ENCODE measurements at regions not wholly inside any gene's neighbourhood (a gene's known extent, or its start where the extent isn't known, plus 50 kb on each side); places are given as distances from the start of the nearest gene placed in this dataset.

DNA sequence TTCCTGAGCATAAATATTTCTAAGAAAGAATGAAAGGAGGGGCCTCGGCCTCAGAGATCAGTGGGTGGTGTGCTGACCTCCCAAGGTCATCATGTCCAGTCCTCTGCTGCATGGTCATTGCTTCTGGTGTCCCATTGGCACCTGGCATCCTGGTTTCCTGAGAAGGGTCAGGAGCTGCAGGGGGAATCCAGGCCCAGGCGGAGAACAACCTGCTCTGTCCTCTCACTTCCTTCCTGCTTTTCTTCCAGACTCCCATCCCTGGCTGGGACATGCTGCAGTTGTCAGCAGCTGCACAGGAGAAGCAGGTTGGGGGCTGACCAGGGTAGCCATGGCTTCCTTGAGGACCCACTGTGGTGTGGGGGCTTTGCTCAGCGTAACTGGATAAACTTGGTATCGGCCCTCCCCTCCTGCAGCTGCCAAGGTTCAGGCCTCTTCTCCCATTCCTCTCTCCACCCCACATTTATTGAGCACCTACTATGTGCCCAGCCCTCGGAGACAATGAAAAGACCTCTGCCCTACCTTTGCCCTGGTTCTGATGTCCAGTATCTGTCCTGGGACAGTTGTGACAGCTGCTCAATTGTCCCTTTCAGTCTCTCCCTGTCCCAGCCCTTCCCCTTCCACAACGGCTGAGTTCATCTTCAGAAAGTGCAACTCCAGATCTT lies 155.2 kb downstream of the CEBPB start:
- no peak for DNase-seq (ENCODE audit: low read depth, low spot score)
- no peak overlapping the region for H3K4me3 ChIP-seq (ENCODE audit: low read depth, low read length)
- TF ChIP-seq, protein P1, sequence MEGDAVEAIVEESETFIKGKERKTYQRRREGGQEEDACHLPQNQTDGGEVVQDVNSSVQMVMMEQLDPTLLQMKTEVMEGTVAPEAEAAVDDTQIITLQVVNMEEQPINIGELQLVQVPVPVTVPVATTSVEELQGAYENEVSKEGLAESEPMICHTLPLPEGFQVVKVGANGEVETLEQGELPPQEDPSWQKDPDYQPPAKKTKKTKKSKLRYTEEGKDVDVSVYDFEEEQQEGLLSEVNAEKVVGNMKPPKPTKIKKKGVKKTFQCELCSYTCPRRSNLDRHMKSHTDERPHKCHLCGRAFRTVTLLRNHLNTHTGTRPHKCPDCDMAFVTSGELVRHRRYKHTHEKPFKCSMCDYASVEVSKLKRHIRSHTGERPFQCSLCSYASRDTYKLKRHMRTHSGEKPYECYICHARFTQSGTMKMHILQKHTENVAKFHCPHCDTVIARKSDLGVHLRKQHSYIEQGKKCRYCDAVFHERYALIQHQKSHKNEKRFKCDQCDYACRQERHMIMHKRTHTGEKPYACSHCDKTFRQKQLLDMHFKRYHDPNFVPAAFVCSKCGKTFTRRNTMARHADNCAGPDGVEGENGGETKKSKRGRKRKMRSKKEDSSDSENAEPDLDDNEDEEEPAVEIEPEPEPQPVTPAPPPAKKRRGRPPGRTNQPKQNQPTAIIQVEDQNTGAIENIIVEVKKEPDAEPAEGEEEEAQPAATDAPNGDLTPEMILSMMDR (IDR thresholded peaks at IDR 0.05; ENCODE audit: low read depth, low read length): no peak
- in situ Hi-C loops (cut with HindIII; ENCODE audit: low sequenced_read_pairs): no loop called here

DNA sequence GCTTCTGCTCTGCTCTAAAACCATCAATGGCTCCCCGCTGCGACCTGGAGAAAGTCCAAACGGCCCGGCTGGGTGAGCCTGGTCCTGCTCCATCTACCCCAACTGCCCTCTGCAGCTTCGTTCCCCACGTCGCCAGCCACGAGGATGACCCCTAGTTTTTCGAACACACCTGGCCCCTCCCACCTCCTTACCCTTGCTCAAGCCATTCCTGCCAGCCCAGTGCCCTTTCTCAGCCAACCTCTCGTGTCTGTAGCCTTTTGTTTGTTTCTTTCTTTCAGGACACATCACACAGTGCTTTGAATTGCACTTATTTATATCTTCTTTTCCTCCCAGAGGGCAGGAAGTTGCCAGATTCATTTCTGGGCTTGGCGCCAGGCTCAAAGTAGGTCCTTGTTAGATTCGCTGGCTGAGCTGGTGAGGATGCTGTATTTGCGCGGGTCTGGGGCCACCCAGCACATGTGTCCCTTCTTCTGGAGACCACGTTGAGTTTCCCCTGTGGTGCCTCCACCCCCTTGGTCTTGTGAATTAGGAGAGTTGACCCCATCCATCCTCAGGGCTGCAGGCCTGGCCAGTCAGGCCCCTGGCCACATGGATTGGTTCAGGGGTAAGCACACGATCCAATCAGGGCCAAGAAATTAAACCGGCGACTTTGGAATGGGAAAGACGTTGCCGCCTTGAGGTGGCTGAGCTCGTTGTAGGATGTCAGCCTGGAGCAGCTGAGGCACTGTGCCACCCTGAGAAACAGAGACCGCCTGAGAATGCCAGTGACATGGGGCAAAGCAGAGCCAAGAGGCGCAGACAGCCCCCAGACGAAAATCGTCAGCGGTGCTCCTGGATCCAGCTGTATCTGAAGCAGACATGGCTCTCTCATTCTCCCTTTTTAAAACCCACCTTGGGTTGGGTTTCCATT lies 156.0 kb downstream of the CEBPB start:
- in situ Hi-C loops (cut with HindIII; ENCODE audit: low sequenced_read_pairs): no loop called here
- TF ChIP-seq, protein P1 (IDR thresholded peaks at IDR 0.05; ENCODE audit: low read depth, low read length): no peak
- DNase-seq (ENCODE audit: low read depth, low spot score): peak; percentile 86
- no peak overlapping the region for H3K4me3 ChIP-seq (ENCODE audit: low read depth, low read length)

DNA sequence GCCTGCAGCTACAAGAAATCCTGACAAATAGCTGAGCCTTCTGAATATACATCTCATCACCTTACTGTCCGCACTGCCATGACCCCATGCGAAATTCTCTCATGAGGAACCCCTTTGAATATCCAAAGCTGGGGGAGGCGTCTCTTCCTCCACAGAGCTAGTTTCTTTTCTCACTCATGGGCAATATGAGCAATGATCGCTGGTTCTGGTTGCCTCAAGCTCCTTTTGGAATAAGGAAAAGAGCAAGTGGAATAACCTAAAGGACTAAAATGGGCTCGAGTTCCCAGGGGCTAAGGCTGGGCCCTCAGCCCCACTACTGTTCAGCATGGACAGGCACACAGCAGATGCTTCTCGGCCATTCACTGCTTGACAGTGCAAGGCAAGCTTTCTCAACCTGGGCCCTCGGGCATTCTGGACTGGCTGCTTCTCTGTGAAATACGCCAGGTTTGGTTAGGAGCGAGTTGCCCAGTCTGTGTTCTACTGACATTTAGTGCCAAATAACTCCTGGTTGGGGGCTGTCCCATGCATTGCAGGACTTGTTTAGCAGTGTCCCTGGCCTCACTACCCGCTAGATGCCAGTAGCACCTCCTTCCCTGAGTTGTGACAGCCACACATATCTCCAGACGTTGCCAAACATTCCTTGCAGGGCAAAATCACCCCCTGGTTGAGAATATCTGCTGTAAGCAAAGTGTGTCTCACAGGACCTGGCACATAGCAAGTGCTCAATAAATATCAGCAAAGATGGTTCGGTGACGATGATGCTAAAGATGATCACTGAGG lies 156.8 kb downstream of the CEBPB start:
- DNase-seq (ENCODE audit: low read depth, low spot score): no peak
- in situ Hi-C loops (cut with HindIII; ENCODE audit: low sequenced_read_pairs): no loop called here
- TF ChIP-seq, protein P1 (IDR thresholded peaks at IDR 0.05; ENCODE audit: low read depth, low read length): no peak
- H3K4me3 ChIP-seq (ENCODE audit: low read depth, low read length): no peak overlapping the region

DNA sequence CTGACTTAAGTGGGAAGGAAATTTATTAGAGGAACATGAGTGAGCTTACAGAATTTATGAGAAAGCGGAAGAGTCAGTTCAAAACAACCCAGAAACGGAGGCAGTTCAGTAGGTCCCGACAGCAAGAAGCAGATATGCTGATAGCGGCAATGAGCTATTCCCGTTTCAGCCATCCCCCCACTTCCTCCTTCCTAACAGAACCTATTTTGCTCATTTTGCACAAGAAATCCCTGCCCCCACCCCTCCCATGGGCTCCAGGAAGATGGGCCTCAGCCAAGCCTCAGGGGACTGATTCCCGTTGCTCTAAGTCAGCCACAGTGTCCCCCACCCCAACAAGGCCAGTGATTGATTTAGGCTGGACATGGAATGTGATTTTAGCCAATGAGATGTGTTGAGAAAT lies 157.5 kb downstream of the CEBPB start:
- no peak for DNase-seq (ENCODE audit: low read depth, low spot score)
- TF ChIP-seq, protein P1 (IDR thresholded peaks at IDR 0.05; ENCODE audit: low read depth, low read length): no peak
- no peak overlapping the region for H3K4me3 ChIP-seq (ENCODE audit: low read depth, low read length)
- in situ Hi-C loops (cut with HindIII; ENCODE audit: low sequenced_read_pairs): no loop called here

DNA sequence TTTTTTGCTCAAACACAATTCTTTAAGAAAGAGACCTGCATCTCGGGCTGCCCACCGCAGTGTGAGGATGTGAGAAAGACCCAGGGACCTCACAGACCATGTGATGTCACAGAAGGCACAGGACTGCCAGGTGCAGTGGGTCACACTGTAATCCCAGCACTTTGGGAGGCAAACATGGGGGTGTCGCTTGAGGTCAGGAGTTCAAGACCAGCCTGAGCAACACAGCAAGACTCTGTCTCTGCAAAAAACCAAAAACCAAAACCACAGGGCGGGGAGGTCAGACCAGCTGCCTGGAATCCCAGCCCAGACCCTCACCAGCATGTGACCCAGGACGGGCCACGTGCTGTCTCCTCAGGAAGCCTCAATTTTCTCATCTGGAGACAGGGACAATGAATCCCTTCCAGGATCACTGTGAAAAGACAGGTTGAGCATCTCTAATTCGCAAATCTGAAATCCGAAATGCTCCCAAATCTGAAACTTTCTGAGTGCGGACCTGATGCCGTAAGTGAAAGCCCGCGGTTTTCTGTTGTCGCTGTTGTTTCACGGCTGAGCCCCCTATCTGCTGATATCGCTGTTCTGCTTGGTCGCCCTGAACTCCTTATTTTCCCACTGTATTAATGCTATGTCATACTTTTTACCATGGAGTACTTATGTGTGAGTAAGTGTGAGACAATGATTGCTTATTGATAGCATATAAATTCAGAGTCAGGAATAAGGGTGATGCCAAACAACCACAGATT lies 159.5 kb upstream of the PTPN1 start:
- in situ Hi-C loops (cut with HindIII; ENCODE audit: low sequenced_read_pairs): no loop called here
- no peak for DNase-seq (ENCODE audit: low read depth, low spot score)
- TF ChIP-seq, protein P1 (IDR thresholded peaks at IDR 0.05; ENCODE audit: low read depth, low read length): no peak
- H3K4me3 ChIP-seq (ENCODE audit: low read depth, low read length): no peak overlapping the region

DNA sequence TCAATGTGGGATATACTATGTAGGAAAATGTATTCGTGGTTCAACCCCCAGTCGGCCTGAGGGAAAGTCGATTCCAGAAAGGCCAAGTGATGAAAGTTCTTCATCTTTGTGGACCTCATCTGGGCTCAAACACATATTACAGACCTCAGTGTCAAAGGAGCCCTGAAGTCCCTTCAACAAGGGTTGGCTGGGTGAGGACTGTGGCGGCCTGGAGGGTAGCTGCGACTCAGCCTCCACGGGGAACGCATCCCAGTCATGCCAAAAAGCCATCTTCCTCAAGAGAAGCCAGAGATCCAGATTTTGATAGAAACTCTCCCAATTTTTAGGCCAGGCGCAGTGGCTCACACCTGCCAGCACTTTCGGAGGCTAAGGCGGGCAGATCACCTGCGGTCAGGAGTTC lies 158.6 kb upstream of the PTPN1 start:
- DNase-seq (ENCODE audit: low read depth, low spot score): no peak
- in situ Hi-C loops (cut with HindIII; ENCODE audit: low sequenced_read_pairs): no loop called here
- TF ChIP-seq, protein P1 (IDR thresholded peaks at IDR 0.05; ENCODE audit: low read depth, low read length): no peak
- no peak overlapping the region for H3K4me3 ChIP-seq (ENCODE audit: low read depth, low read length)

Measured in astrocyte of the spinal cord (primary cell).